Stomach (tissue), 4 donors: ENCODE measurements at regions not wholly inside any gene's neighbourhood (a gene's known extent, or its start where the extent isn't known, plus 50 kb on each side); places are given as distances from the start of the nearest gene placed in this dataset.

ENCODE experiments used
- EP300 ChIP-seq: sonication (generic); formaldehyde crosslinking; IDR thresholded peaks from one replicate; pipeline ENCODE4 v1.6.1; 2017; ENCODE audit warnings: antibody characterized with exemption
- POLR2AphosphoS5 ChIP-seq, 3 donors: sonication (generic); formaldehyde crosslinking; IDR thresholded peaks; one replicate each; pipeline ENCODE4 v1.6.1; 2016; ENCODE audit warnings: antibody characterized with exemption in 3 of 3
- TF ChIP-seq, protein P1 (sequence below), 7 experiments: fragments of 450-650 bp in 4 of 7; fragments of 200-600 bp in 3 of 7; sonication (generic) in 3 of 7; IDR thresholded peaks; one replicate each; pipeline ENCODE4 v1.5.1; 2016 to 2019; ENCODE audit warnings: antibody characterized with exemption in 7 of 7, control low read depth in 2 of 7, mild to moderate bottlenecking in 1 of 7

DNA sequence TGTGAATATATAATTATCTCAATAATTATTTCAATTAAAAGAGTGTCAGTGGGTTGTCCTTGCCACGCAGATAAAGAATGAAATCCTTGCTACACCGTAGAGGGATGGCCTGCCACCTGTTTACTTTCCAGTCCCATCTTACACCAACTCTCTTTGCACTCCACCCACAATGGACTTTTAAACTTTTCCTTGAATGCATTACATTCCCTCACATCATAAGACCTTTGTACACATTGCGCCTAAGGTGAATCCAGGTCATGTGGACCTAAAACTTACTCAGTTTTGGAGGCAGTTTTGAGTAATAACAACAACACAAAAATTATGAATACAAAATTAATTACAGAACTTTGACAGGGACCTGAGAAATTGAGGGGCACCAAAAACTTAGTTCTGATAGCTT is 78.7 kb upstream of the PDE5A start:
- TF ChIP-seq, protein P1, sequence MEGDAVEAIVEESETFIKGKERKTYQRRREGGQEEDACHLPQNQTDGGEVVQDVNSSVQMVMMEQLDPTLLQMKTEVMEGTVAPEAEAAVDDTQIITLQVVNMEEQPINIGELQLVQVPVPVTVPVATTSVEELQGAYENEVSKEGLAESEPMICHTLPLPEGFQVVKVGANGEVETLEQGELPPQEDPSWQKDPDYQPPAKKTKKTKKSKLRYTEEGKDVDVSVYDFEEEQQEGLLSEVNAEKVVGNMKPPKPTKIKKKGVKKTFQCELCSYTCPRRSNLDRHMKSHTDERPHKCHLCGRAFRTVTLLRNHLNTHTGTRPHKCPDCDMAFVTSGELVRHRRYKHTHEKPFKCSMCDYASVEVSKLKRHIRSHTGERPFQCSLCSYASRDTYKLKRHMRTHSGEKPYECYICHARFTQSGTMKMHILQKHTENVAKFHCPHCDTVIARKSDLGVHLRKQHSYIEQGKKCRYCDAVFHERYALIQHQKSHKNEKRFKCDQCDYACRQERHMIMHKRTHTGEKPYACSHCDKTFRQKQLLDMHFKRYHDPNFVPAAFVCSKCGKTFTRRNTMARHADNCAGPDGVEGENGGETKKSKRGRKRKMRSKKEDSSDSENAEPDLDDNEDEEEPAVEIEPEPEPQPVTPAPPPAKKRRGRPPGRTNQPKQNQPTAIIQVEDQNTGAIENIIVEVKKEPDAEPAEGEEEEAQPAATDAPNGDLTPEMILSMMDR (IDR thresholded peaks at IDR 0.05) = no peak
- TF ChIP-seq EP300 = no peak
- TF ChIP-seq POLR2AphosphoS5 (IDR thresholded peaks at IDR 0.05) = no peak
